SH-SY5Y (cell line): ENCODE measurements at regions not wholly inside any gene's neighbourhood (a gene's known extent, or its start where the extent isn't known, plus 50 kb on each side); places are given as distances from the start of the nearest gene placed in this dataset.

Experiments used
- GATA2 ChIP-seq: IDR thresholded peaks from 2 replicates; pipeline ENCODE4 v1.6.1; 2011; ENCODE audit warnings: mild to moderate bottlenecking, low read depth, low read length
- GATA3 ChIP-seq: IDR thresholded peaks from 2 replicates; pipeline ENCODE4 v1.6.1; 2011; ENCODE audit warnings: low read depth, mild to moderate bottlenecking, low read length, moderate library complexity

DNA sequence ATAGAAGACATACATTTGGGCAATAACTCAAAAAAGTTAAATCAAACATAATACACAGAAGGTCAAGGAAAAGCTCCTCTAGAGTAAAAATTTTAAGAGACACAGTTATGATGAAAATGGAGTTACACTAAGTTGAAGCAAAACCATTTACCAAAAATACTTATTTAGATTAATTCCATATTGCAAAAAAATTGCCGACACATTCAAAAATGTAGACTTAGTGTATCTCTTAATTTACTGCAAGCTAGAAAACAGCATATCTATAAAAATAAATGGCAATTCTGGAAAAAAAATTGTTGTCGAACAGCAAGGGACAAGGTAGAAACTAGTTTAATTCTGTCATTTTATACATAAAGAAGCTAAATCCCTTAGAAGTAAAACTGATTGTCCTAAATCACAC, 248.7 kb upstream of the KIF2B start:
- TF ChIP-seq GATA3: no peak
- TF ChIP-seq GATA2: no peak

DNA sequence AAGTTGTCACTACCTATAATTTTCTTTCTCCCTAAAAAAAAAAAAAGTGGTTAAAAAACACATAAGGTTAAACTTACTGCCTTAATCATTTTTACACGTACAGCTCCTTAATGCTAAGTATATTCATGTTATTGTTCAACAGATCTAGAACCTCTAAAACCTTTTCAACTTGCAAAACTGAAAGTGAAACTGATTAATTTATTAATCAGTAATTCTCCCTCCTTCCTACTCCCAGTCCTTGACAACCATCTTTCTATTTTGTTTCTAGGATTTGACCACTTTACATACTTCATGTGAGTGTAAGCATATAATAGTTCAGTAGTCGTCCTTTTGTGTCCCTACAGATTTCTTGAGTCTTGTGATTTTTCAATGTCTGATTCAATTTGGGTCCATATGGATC, 251.4 kb upstream of the KIF2B start:
- TF ChIP-seq GATA3 (no peak), GATA2 (no peak)

DNA sequence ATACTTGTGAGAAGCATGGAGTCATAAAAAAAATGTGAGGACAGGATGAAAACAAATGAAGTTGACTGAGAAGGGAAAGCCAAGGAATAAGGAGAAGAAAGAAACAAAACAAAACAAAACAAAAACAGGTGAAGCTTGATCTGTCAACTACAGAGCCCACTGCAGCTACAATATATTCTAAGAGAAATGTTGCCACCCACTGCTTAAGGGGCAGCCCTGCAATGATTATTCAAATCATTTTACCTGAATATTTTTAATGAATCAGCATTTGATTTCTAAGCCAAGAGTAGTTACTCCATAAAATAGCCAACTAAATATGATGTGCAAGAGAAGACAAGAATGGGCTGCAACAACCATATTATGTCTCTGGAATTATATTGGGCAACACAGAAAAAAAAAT, 252.0 kb upstream of the KIF2B start:
- TF ChIP-seq GATA3 (no peak), GATA2 (no peak)

- TF ChIP-seq GATA2 (no peak), GATA3 (no peak)
Measured at GRCh38 chr17:53560953-53561352, 261.8 kb upstream of the KIF2B start.

GRCh38 chr17:53548252-53548651, 274.5 kb upstream of the KIF2B start:
- TF ChIP-seq GATA2 (no peak), GATA3 (no peak)

- no peak for TF ChIP-seq GATA2
Measured at GRCh38 chr17:53543472-53543871, 279.3 kb upstream of the KIF2B start.

DNA sequence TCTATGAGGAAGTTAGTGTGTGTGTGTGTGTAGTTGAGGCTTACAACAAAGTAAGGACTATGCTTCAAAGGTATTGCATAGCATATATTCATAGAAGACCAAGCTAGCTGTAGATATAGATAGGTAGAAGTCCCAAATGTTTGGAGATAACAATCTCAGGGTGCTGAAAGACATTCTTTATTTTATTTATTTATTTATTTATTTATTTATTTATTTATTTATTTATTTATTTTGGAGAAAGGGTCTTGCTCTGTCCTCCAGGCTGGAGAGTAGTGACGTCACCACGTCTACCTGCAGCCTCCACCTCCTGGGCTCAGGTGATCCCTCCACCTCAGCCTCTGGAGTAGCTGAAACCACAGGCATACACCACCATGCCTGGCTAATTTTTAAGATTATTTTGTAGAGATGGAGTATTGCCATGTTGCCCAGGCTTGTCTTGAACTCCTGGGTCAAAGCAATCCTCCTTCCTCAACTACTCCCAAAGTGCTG, 284.6 kb upstream of the KIF2B start:
- no peak for TF ChIP-seq GATA2
- no peak for TF ChIP-seq GATA3

DNA sequence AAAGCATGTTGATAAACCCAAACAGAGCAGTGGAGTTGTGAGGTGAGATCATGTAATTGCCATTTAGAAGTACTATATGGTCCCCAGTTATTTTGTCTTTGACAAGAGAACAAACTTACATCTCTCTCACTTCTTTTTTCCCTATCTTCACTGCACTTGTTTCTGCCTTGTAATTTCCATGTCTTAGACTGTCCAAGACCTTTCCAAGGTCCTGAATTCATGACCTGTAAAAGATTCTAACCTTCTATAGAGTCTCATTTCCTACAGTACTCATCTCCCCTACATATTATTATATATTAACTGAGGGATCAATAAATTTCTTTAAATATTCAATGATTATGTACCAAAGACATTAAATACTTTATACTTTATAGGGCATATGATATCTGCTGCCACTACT, 295.3 kb upstream of the KIF2B start:
- TF ChIP-seq GATA3 (no peak), GATA2 (no peak)

- no peak for TF ChIP-seq GATA2
- no peak for TF ChIP-seq GATA3
Measured at GRCh38 chr17:53525590-53525989, 297.1 kb upstream of the KIF2B start.

DNA sequence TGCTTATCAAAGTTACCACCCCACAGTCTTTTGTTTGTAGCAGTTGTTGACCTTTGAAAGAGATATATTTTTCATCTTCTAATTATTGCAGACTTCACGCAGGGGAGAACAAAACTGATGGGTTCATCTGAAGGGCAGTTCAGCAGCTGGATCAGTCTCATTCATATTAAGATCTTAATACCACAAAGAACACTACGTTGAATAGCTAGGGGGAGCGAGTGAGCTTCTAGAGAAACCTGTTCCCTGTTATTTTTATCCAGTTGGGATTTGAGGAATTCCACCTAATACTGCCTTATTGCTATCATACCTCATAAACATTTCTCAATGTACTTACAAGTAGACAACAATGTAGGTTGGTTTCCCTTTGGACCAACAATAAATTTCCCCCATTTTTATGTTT, 306.1 kb upstream of the KIF2B start:
- no peak for TF ChIP-seq GATA2
- no peak for TF ChIP-seq GATA3

DNA sequence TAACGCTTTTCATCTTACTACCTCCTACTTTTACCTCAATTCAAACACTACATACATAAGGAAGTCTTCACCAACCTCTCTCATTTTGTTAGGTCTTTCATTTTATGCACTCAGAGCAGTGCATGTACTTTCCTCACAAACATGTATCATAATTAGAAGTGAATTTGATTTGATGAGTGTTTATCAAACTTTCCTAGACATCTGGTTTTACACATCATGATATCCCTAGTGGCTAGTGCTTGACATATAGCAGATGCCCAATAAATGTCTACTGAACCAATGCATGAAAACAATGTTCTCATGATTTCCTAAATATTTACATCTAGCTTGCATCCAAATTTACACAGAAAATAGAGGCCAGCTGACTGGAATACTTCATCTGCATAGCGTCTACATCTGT, 323.4 kb upstream of the KIF2B start:
- TF ChIP-seq GATA3 (no peak; the same call in 1 of the 2 replicates), GATA2 (no peak; the same call in 1 of the 2 replicates)

DNA sequence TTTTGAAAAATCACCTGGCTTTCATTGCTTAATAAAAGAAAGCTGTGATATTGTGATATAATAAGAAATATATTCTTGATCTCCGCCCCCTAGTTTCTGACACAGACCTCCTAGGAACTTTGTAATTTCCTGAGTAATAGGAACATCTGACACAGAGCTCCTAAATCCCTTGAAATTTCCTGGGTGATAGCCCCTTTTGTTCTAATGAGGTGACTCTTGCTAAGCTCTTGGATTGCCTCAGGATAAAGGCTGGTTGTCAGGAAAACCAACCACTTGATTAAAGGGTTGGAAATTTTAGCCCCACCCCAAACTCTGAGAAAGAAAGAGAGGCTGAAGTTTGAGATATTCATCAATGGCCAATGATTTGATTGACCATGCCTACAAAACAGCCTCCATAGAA, 326.4 kb upstream of the KIF2B start:
- TF ChIP-seq GATA2 (no peak), GATA3 (no peak)

DNA sequence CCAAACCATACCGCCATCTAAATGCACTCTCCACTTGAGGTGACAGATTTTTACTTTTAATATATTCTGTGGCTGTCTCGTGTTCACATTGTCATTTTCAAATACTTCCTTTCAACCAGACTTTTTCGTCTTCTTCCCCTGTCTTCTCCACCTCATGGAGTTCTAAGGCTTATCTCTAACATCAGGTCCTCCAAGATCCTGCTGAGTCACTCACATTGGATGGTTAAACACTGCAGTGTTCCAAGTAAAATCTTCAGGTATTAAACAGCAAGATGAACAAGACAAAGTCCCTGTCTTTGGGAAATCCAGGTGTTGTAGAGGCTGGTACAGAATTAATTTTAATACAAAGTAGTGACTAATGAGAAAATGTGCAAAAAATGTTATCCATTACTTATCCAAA, 330.2 kb upstream of the KIF2B start:
- TF ChIP-seq GATA3: no peak
- TF ChIP-seq GATA2: no peak

- TF ChIP-seq GATA2 (no peak), GATA3 (no peak)
Measured at GRCh38 chr17:53490447-53490968, 332.2 kb upstream of the KIF2B start.

- TF ChIP-seq GATA3 (no peak), GATA2 (no peak)
Measured at GRCh38 chr17:53483704-53484103, 339.0 kb upstream of the KIF2B start.

GRCh38 chr17:53475002-53475401, 347.7 kb upstream of the KIF2B start:
- TF ChIP-seq GATA2 (no peak), GATA3 (no peak)

- TF ChIP-seq GATA2: no peak
- TF ChIP-seq GATA3: no peak
Measured at GRCh38 chr17:53472586-53472985, 350.1 kb upstream of the KIF2B start.
